HG02642 (cell line): ENCODE measurements at regions not wholly inside any gene's neighbourhood (a gene's known extent, or its start where the extent isn't known, plus 50 kb on each side); places are given as distances from the start of the nearest gene placed in this dataset.
"Not testable (repeated sequence)": the region's sequence is repeated elsewhere in the genome, so short reads cannot be mapped to it uniquely, and the experiment has no call there.

ENCODE experiments used
- ATAC-seq: cut with Tn5 transposase; IDR thresholded peaks from one replicate; pipeline ENCODE4 v1.9.1; 2021; ENCODE audit warnings: mild to moderate bottlenecking; ENCODE audit not compliant: unreplicated experiment, poor library complexity

DNA sequence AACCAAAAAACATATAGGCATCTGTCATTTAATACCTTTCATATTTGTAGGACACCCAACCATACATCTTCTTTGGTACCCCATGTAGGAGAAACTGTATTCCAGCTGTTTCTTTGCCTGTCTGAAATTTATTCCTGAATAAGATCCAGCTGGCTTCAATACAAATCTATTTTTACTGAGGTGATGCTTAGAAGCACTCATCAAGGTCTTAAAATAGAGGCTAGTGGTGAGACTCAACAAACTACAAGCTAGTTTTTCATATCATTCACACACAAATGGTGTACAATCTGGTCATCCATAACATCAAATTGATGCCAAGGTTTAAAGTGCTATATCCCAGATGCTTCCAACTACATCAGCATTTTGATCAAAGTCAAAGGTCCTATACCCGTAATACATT lies 1071.3 kb upstream of the MIR17HG start:
- ATAC-seq = no peak

DNA sequence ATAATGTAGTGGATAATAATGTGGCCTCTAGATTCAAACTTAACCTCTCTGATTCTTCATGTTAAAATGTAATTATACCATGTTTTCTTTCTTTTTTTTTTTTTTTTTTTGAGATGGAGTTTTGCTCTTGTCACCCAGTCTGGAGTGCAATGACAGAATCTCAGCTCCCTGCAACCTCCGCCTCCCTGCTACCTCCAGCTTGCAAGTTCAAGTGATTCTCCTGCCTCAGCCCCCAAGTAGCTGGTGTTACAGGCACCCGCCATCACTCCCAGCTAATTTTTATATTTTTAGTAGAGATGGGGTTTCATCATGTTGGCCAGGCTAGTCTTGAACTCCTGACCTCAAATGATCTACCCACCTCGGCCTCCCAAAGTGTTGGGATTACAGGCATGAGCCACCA lies 1069.3 kb upstream of the MIR17HG start:
- ATAC-seq = not testable (repeated sequence)

DNA sequence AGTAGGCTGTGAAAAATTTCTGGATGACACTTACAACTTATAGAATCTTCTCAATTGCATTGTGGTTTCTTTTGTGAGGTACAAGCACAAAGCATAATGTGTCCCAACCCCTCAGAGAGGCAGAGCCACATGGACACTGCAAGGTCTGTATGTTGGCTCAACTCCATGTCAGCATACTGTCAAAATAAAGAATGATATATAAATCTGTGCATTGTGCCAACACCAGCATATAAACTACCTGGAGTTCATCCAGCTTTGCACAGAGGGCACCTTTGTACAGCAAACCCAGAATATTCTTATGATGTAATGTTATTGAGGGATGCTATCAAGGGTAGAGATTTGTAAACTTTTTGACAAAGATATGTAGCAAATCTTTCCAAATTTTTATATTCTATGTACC lies 1065.8 kb upstream of the MIR17HG start:
- no peak for ATAC-seq

GRCh38 chr13:90287521-90287920 lies 1060.0 kb upstream of the MIR17HG start:
- no peak for ATAC-seq

GRCh38 chr13:90293793-90294361 lies 1053.6 kb upstream of the MIR17HG start:
- no peak for ATAC-seq

DNA sequence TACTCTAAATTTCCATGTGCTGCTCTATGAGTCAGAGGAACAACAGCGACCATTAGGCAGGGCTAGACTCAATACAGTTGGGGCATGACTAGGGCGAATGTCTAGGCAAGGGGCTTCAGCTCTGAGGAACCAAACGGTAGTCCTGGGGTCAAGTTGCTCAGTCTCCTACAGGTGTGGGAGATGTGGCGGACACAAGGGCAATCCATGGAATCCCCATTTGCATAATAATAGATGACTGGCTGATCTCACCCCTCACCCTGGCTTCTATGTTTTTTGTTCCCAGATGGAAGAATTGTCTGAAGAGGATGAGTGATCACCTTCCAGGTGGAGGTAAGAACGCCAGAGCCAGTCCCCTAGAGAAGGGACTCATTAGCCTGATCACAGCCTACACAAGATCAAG lies 1048.2 kb upstream of the MIR17HG start:
- ATAC-seq = no peak

GRCh38 chr13:90300015-90300414 lies 1047.5 kb upstream of the MIR17HG start:
- ATAC-seq = no peak

- no peak for ATAC-seq
Observed at GRCh38 chr13:90302107-90302506, 1045.4 kb upstream of the MIR17HG start.

DNA sequence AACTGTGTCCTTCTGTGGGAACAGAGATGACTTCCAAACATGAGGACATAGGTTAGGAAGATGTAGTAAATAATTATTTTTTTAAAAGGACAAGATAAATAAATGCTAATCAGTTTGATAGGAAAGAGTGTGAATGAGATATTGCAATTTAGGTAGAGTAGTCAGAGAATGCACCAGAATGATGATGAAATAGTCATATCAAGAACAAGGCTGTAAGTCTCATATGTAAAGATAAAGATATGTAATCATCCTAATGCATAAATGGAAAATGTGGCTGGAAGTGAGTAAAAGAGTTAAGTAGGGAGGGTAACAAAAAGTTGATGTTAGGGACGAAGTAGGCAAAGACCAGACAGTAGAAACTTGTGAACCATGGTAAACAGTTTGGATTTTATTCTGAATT lies 1041.7 kb upstream of the MIR17HG start:
- no peak for ATAC-seq

- no peak for ATAC-seq
Observed at GRCh38 chr13:90307136-90307535, 1040.4 kb upstream of the MIR17HG start.

DNA sequence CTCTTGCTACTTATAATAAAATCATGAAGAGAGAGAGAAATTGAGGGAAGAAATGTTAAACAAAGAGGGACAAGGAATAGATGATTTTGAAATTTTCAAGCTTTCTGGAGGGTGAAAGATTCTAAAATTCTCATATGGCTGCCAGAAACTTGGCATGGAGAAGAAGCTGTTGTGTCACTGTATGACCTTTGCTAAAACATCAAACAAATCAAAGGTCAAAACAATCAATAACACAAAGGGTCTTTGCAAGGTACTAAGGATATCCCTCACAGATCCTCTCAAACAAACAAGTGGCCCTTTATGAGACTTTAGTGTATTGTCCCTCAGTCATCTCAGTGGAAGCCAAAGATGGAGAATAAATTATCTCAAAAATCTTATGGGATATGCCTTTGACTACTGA lies 1039.2 kb upstream of the MIR17HG start:
- no peak for ATAC-seq

DNA sequence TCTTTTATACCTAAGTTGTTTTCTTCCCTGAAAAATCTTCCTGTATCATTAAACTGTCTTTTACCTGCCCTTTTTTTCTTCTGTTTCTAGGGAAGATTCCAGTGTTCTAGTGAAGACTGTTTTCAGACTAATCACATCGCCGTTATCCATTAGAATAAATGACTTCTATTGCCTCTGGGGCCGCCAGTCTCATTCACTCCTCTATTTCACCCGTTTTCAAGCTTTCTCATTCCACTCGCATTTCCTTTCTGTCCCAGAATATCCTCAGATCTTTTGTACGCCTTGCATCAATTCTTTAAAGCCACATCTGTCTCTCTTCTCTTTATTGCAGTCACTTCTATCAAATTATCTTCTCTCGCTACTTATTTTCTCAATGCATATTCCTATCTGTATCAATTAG lies 1035.6 kb upstream of the MIR17HG start:
- no peak for ATAC-seq

GRCh38 chr13:90315061-90315460 lies 1032.4 kb upstream of the MIR17HG start:
- ATAC-seq = no peak

GRCh38 chr13:90320664-90321063 lies 1026.8 kb upstream of the MIR17HG start:
- no peak for ATAC-seq

DNA sequence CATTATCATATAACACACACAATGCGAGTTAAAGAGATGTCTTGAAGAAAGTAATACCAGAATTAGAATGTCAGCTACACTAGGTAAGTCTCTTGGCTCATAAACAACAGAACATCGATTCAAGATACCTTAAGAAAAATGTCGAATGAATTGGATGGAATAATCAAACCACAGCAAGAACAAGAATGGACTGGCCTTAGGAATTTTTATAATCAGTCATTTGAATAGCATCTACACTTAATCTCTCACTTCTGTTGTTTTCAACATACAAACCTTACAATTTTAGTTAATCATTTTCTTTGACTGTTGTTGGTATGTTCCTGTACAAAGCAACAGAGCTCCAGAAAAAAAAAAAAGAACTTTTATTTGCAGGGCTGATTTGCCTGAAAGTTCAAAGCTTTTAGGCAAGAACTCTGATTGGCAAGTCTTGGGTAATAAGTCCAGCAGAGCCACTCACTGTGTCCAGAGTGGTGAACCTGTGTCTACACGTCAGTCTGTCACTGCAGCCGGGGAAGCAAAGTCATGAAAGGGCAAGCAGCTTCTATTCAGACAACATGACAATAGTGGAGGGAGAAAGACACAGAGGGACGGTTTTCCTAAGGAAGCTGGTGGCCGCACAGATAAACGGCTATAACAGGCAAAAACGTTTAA lies 1026.1 kb upstream of the MIR17HG start:
- no peak for ATAC-seq

DNA sequence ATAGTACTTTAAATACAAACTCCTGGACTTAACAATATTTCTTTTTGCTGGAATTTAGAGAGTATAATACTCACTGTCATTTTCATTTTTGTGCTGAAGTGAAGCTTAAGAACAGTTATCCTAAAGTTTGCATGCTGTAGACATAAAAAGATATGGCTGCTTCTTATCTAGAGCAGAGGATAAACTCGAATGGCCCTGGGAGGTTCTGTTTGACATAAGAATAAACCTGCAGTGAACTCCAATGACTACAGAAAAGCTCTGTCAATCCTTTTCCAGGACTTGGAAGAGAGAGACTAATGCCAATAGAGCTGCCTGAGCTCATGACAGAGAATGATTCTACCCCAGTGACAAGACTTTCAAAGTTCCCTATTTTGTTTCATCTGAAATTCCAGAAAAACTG lies 1017.8 kb upstream of the MIR17HG start:
- no peak for ATAC-seq

GRCh38 chr13:90331974-90332373 lies 1015.5 kb upstream of the MIR17HG start:
- no peak for ATAC-seq

GRCh38 chr13:90336507-90336906 lies 1011.0 kb upstream of the MIR17HG start:
- no peak for ATAC-seq

GRCh38 chr13:90341348-90341747 lies 1006.1 kb upstream of the MIR17HG start:
- not testable (repeated sequence) for ATAC-seq

DNA sequence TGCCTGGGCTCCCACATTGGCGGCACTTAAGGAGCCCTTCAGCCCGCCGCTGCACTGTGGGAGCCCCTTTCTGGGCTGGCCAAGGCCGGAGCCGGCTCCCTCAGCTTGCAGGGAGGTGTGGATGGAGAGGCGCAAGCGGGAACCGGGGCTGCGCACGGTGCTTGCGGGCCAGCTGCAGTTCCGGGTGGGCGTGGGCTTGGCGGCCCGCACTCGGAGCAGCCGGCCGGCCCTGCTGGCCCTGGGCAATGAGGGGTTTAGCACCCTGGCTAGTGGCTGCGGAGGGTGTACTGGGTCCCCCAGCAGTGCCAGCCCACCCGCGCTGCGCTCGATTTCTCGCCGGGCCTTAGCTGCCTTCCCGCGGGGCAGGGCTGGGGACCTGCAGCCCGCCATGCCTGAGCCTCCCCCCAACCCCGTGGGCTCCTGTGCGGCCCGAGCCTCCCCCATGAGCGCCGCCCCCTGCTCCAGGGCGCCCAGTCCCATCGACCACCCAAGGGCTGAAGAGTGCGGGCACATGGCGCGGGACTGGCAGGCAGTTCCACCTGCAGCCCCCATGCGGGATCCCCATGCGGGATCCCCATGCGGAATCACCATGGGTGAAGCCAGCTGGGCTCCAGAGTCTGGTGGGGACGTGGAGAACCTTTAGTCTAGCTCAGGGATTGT lies 998.9 kb upstream of the MIR17HG start:
- ATAC-seq = not testable (repeated sequence)

- no peak for ATAC-seq
Observed at GRCh38 chr13:90352763-90353162, 994.7 kb upstream of the MIR17HG start.
